ENCODE measurements at regions not wholly inside any gene's neighbourhood (a gene's known extent, or its start where the extent isn't known, plus 50 kb on each side); places are given as distances from the start of the nearest gene placed in this dataset.
"Not testable (repeated sequence)": the region's sequence is repeated elsewhere in the genome, so short reads cannot be mapped to it uniquely, and the experiment has no call there.

- Histone ChIP-seq H3K27ac (no peak overlapping the region), H3K36me3 (ENCODE audit: insufficient read depth, low read length) (no peaks in the 10 kb centered on the region), H3K4me3 (no peak overlapping the region), H3K9me3 (ENCODE audit: low read depth, low read length) (no peaks in the 10 kb centered on the region), H3K9ac (ENCODE audit: insufficient read length) (no peak overlapping the region)
- no peak for DNase-seq (ENCODE audit: low read depth, low spot score)
- TF ChIP-seq EZH2 (IDR thresholded peaks at IDR 0.05) (no peak), POLR2AphosphoS5 (IDR thresholded peaks at IDR 0.05; ENCODE audit: borderline replicate concordance, low read depth, low read length) (no peak), FOXP2 (optimal IDR thresholded peaks at IDR 0.05; ENCODE audit: control extremely low read depth, extremely low read length, insufficient read depth) (no peak)
These were observed 713.6 kb downstream of the TDRD15 start for GRCh38 chr2:21837168-21837960.

- H3K9ac ChIP-seq (ENCODE audit: insufficient read length): no peak overlapping the region
- TF ChIP-seq FOXP2 (optimal IDR thresholded peaks at IDR 0.05; ENCODE audit: control extremely low read depth, extremely low read length, insufficient read depth): no peak
- DNase-seq (ENCODE audit: low read depth, low spot score): no peak
- no peaks in the 10 kb centered on the region for H3K36me3 ChIP-seq (ENCODE audit: insufficient read depth, low read length)
- H3K27ac ChIP-seq: no peak overlapping the region
- H3K9me3 ChIP-seq (ENCODE audit: low read depth, low read length): no peaks in the 10 kb centered on the region
- no peak overlapping the region for H3K4me3 ChIP-seq
These were observed 717.6 kb downstream of the TDRD15 start for GRCh38 chr2:21841341-21841740.

- not testable (repeated sequence) for H3K9ac ChIP-seq (ENCODE audit: insufficient read length); DNase-seq (ENCODE audit: low read depth, low spot score); H3K4me3 ChIP-seq; H3K36me3 ChIP-seq (ENCODE audit: insufficient read depth, low read length); H3K9me3 ChIP-seq (ENCODE audit: low read depth, low read length); H3K27ac ChIP-seq
These were observed 726.6 kb downstream of the TDRD15 start for GRCh38 chr2:21850367-21850766.

GRCh38 chr2:21854938-21855337, 731.2 kb downstream of the TDRD15 start:
- Histone ChIP-seq H3K9me3 (ENCODE audit: low read depth, low read length) (no peaks in the 10 kb centered on the region), H3K36me3 (ENCODE audit: insufficient read depth, low read length) (no peaks in the 10 kb centered on the region), H3K27ac (no peak overlapping the region), H3K9ac (ENCODE audit: insufficient read length) (no peak overlapping the region), H3K4me3 (no peak overlapping the region)
- TF ChIP-seq POLR2AphosphoS5 (IDR thresholded peaks at IDR 0.05; ENCODE audit: borderline replicate concordance, low read depth, low read length): no peak
- TF ChIP-seq FOXP2 (optimal IDR thresholded peaks at IDR 0.05; ENCODE audit: control extremely low read depth, extremely low read length, insufficient read depth): no peak
- no peak for DNase-seq (ENCODE audit: low read depth, low spot score)

GRCh38 chr2:21856708-21857107, 732.9 kb downstream of the TDRD15 start:
- no peak for TF ChIP-seq EZH2 (IDR thresholded peaks at IDR 0.05)
- TF ChIP-seq FOXP2 (optimal IDR thresholded peaks at IDR 0.05; ENCODE audit: control extremely low read depth, extremely low read length, insufficient read depth): no peak
- Histone ChIP-seq H3K36me3 (ENCODE audit: insufficient read depth, low read length) (no peaks in the 10 kb centered on the region), H3K9ac (ENCODE audit: insufficient read length) (no peak overlapping the region), H3K4me3 (no peak overlapping the region), H3K27ac (no peak overlapping the region), H3K9me3 (ENCODE audit: low read depth, low read length) (no peaks in the 10 kb centered on the region)
- no peak for DNase-seq (ENCODE audit: low read depth, low spot score)

GRCh38 chr2:21860907-21861306, 737.1 kb downstream of the TDRD15 start:
- Histone ChIP-seq H3K9ac (ENCODE audit: insufficient read length) (no peak overlapping the region), H3K9me3 (ENCODE audit: low read depth, low read length) (no peaks in the 10 kb centered on the region), H3K27ac (no peak overlapping the region), H3K36me3 (ENCODE audit: insufficient read depth, low read length) (no peaks in the 10 kb centered on the region), H3K4me3 (no peak overlapping the region)
- TF ChIP-seq POLR2AphosphoS5 (IDR thresholded peaks at IDR 0.05; ENCODE audit: borderline replicate concordance, low read depth, low read length) (no peak), EZH2 (IDR thresholded peaks at IDR 0.05) (no peak), FOXP2 (optimal IDR thresholded peaks at IDR 0.05; ENCODE audit: control extremely low read depth, extremely low read length, insufficient read depth) (no peak)
- DNase-seq (ENCODE audit: low read depth, low spot score): no peak

- TF ChIP-seq FOXP2 (optimal IDR thresholded peaks at IDR 0.05; ENCODE audit: control extremely low read depth, extremely low read length, insufficient read depth): no peak
- TF ChIP-seq EZH2 (IDR thresholded peaks at IDR 0.05): no peak
- TF ChIP-seq POLR2AphosphoS5 (IDR thresholded peaks at IDR 0.05; ENCODE audit: borderline replicate concordance, low read depth, low read length): no peak
- H3K4me3 ChIP-seq: no peak overlapping the region
These were observed 742.5 kb downstream of the TDRD15 start for GRCh38 chr2:21866316-21866715.

GRCh38 chr2:21887881-21888280, 764.1 kb downstream of the TDRD15 start:
- Histone ChIP-seq H3K9me3 (ENCODE audit: low read depth, low read length) (no peaks in the 10 kb centered on the region), H3K36me3 (ENCODE audit: insufficient read depth, low read length) (no peaks in the 10 kb centered on the region), H3K27ac (no peak overlapping the region), H3K4me3 (no peak overlapping the region), H3K9ac (ENCODE audit: insufficient read length) (no peak overlapping the region)
- DNase-seq (ENCODE audit: low read depth, low spot score): no peak
- TF ChIP-seq FOXP2 (optimal IDR thresholded peaks at IDR 0.05; ENCODE audit: control extremely low read depth, extremely low read length, insufficient read depth) (no peak), EZH2 (IDR thresholded peaks at IDR 0.05) (no peak), POLR2AphosphoS5 (IDR thresholded peaks at IDR 0.05; ENCODE audit: borderline replicate concordance, low read depth, low read length) (no peak)

More at GRCh38 chr2:21866316-21866715, 742.5 kb downstream of the TDRD15 start:
- no peaks in the 10 kb centered on the region for H3K9me3 ChIP-seq (ENCODE audit: low read depth, low read length)
- no peak for DNase-seq (ENCODE audit: low read depth, low spot score)
- no peak overlapping the region for H3K9ac ChIP-seq (ENCODE audit: insufficient read length)
- H3K27ac ChIP-seq: no peak overlapping the region
- no peaks in the 10 kb centered on the region for H3K36me3 ChIP-seq (ENCODE audit: insufficient read depth, low read length)

GRCh38 chr2:21890041-21890440, 766.3 kb downstream of the TDRD15 start:
- Histone ChIP-seq H3K4me3 (no peak overlapping the region), H3K36me3 (ENCODE audit: insufficient read depth, low read length) (no peaks in the 10 kb centered on the region), H3K27ac (no peak overlapping the region), H3K9me3 (ENCODE audit: low read depth, low read length) (no peaks in the 10 kb centered on the region), H3K9ac (ENCODE audit: insufficient read length) (no peak overlapping the region)
- no peak for DNase-seq (ENCODE audit: low read depth, low spot score)
- TF ChIP-seq POLR2AphosphoS5 (IDR thresholded peaks at IDR 0.05; ENCODE audit: borderline replicate concordance, low read depth, low read length): no peak
- no peak for TF ChIP-seq EZH2 (IDR thresholded peaks at IDR 0.05)
- no peak for TF ChIP-seq FOXP2 (optimal IDR thresholded peaks at IDR 0.05; ENCODE audit: control extremely low read depth, extremely low read length, insufficient read depth)

Data from SK-N-MC (cell line).